DND-41 (cell line): ENCODE measurements at regions not wholly inside any gene's neighbourhood (a gene's known extent, or its start where the extent isn't known, plus 50 kb on each side); places are given as distances from the start of the nearest gene placed in this dataset.

Experiments used
- ATAC-seq: fragments of 200-7000 bp; cut with Tn5 transposase; 3 replicates; pipeline ENCODE4 v1.9.1; 2021; ENCODE audit warnings: low read depth; ENCODE audit not compliant: insufficient read depth
- DNase-seq: peaks from one replicate; pipeline ENCODE4 v3.0.0-alpha.2; 2020
- H2AFZ ChIP-seq: 2 replicates; pipeline ENCODE4 v1.6.0; 2012; ENCODE audit warnings: low read depth, low read length
- H3K27ac ChIP-seq: 2 replicates; pipeline ENCODE4 v1.5.1; 2012; ENCODE audit warnings: low read length, inconsistent platforms
- H3K27me3 ChIP-seq: fragments of 200-600 bp; sonication (generic); 2 replicates; pipeline ENCODE4 v1.6.0; 2012; ENCODE audit warnings: low read length, mild to moderate bottlenecking, inconsistent platforms; ENCODE audit not compliant: insufficient read depth, poor library complexity
- H3K36me3 ChIP-seq: 2 replicates; pipeline ENCODE4 v1.5.1; 2012; ENCODE audit warnings: low read length, inconsistent platforms; ENCODE audit not compliant: insufficient read depth
- H3K4me1 ChIP-seq: 2 replicates; pipeline ENCODE4 v1.5.1; 2012; ENCODE audit warnings: mild to moderate bottlenecking, low read length; ENCODE audit not compliant: insufficient read depth
- H3K4me2 ChIP-seq: 2 replicates; pipeline ENCODE4 v1.6.0; 2012; ENCODE audit warnings: mild to moderate bottlenecking, moderate library complexity, low read length, inconsistent platforms; ENCODE audit not compliant: insufficient read depth
- H3K4me3 ChIP-seq, 2 experiments: fragments of 200-600 bp in 1 of 2; shearing (Covaris generic) in 1 of 2; 2 replicates each; pipeline ENCODE4 v1.5.1; 2012 to 2016; ENCODE audit warnings: inconsistent platforms in 2 of 2, low read length in 2 of 2, mild to moderate bottlenecking in 2 of 2, low read depth in 1 of 2, moderate library complexity in 1 of 2
- H3K79me2 ChIP-seq: 2 replicates; pipeline ENCODE4 v1.6.0; 2012; ENCODE audit warnings: low read length, inconsistent platforms; ENCODE audit not compliant: insufficient read depth
- H3K9ac ChIP-seq: 2 replicates; pipeline ENCODE4 v1.6.0; 2012; ENCODE audit warnings: low read depth, mild to moderate bottlenecking, inconsistent platforms, low read length, moderate library complexity
- H3K9me3 ChIP-seq: 2 replicates; pipeline ENCODE4 v1.5.1; 2012; ENCODE audit warnings: low read length, moderate library complexity, mild to moderate bottlenecking, inconsistent platforms; ENCODE audit not compliant: insufficient read depth, severe bottlenecking
- H4K20me1 ChIP-seq: 2 replicates; pipeline ENCODE4 v1.6.0; 2012; ENCODE audit warnings: low read length; ENCODE audit not compliant: insufficient read depth
- EZH2 ChIP-seq: IDR thresholded peaks from 3 replicates; pipeline ENCODE4 v1.6.1; 2012; ENCODE audit warnings: borderline replicate concordance, low read depth, mild to moderate bottlenecking, moderate library complexity, low read length, inconsistent platforms; ENCODE audit not compliant: severe bottlenecking
- TF ChIP-seq, protein P1 (sequence below): IDR thresholded peaks from 2 replicates; pipeline ENCODE4 v1.5.1; 2012; ENCODE audit warnings: borderline replicate concordance, low read length, moderate library complexity, mild to moderate bottlenecking; ENCODE audit not compliant: poor library complexity, severe bottlenecking; ENCODE audit errors: extremely low read depth

- no peaks in the 10 kb centered on the region for H3K9me3 ChIP-seq
- ATAC-seq: no peak
- no peak overlapping the region for H3K27ac ChIP-seq
- H3K4me3 ChIP-seq: no peak overlapping the region
- H2AFZ ChIP-seq: no peak overlapping the region
- TF ChIP-seq, protein P1, sequence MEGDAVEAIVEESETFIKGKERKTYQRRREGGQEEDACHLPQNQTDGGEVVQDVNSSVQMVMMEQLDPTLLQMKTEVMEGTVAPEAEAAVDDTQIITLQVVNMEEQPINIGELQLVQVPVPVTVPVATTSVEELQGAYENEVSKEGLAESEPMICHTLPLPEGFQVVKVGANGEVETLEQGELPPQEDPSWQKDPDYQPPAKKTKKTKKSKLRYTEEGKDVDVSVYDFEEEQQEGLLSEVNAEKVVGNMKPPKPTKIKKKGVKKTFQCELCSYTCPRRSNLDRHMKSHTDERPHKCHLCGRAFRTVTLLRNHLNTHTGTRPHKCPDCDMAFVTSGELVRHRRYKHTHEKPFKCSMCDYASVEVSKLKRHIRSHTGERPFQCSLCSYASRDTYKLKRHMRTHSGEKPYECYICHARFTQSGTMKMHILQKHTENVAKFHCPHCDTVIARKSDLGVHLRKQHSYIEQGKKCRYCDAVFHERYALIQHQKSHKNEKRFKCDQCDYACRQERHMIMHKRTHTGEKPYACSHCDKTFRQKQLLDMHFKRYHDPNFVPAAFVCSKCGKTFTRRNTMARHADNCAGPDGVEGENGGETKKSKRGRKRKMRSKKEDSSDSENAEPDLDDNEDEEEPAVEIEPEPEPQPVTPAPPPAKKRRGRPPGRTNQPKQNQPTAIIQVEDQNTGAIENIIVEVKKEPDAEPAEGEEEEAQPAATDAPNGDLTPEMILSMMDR: no peak
- no peak for TF ChIP-seq EZH2
- H3K79me2 ChIP-seq: no peaks in the 10 kb centered on the region
- no peaks in the 10 kb centered on the region for H4K20me1 ChIP-seq
- DNase-seq: no peak
- no peak overlapping the region for H3K4me2 ChIP-seq
- H3K4me1 ChIP-seq: peaks cover 5% of the 10 kb centered on the region; the same call in 1 of the 2 replicates
- no peaks in the 10 kb centered on the region for H3K36me3 ChIP-seq
- H3K9ac ChIP-seq: no peak overlapping the region
- peaks cover 12% of the 10 kb centered on the region for H3K27me3 ChIP-seq
Measured at GRCh38 chr1:228992044-228992443, 256.8 kb downstream of the RHOU start.

DNA sequence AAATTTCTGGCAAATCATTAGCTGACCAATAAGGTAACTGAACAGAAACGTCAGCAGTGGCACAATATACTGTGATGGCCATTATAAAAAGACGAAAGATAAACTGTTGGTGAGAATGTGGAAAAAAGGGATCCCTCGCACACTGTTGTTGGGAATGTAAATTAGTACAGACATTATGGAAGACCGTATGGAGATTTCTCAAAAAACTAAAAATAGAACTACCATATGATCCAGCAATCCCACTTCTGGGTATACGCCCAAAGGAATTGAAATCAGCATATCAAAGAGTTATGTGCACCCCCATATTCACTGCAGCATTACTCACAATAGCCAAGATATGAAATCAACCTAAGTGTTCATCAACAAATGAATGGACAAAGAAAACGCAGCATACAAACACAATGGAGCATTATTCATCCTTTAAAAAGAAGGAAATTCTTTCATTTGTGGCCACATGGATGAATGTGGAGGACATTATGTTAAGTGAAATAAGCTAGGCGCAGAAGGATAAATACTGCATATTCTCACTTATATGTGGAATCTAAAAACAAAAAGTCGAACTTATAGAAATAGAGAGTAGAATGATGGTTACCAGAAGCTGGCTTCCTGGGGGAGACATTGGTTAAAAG is 257.7 kb downstream of the RHOU start:
- Histone ChIP-seq H3K9ac (no peak overlapping the region), H3K9me3 (no peaks in the 10 kb centered on the region), H3K4me1 (peaks cover 5% of the 10 kb centered on the region; the same call in 1 of the 2 replicates), H3K4me3 (no peak overlapping the region), H2AFZ (no peak overlapping the region), H3K79me2 (no peaks in the 10 kb centered on the region), H3K4me2 (no peak overlapping the region), H3K27me3 (peaks cover 12% of the 10 kb centered on the region), H4K20me1 (no peaks in the 10 kb centered on the region), H3K27ac (no peak overlapping the region), H3K36me3 (no peaks in the 10 kb centered on the region)
- TF ChIP-seq, protein P1: no peak
- TF ChIP-seq EZH2: no peak
- no peak for ATAC-seq
- DNase-seq: no peak

DNA sequence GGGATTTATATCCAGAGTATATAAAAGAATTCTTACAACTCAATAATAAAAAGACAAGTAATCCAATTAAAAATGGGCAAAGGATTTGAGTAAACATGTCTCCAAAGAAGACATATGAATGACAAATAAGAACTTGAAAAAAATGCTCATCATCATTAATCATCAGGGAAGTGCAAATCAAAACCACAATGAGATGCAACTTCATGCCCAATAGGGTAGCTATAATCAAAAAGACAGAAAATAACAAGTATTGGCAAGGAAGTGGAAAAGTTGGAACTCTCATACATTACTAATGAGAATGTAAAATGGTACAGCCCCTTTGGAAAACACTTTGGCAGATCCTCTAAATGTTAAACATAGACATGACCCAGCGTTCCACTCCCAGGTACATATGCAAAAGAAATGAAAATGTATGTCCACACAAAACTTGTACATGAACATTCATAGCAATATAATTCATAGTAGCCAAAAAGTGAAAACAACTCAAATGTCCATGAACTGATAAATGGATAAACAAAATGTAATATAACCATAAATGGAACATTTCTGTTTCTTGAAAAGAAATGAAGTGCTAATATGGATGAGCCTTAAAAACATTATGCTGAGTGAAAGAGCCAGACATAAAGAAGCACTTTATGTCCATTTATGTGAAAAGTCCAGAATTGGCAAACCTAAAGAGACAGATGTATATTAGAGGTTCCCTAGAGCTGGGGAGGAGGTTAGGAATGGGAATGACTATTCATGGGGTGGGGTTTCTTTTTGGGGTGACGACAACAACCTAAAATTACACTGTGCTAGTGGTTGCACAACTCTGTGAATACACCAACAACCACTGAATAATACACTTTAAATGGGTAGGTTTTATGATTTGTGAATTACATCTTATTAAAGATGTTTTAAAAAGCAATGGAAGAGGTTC is 259.7 kb downstream of the RHOU start:
- no peak overlapping the region for H3K4me3 ChIP-seq
- TF ChIP-seq, protein P1: no peak
- TF ChIP-seq EZH2: no peak

More for the DNA sequence above, 259.7 kb downstream of the RHOU start:
- peaks cover 12% of the 10 kb centered on the region for H3K27me3 ChIP-seq
- H4K20me1 ChIP-seq: no peaks in the 10 kb centered on the region
- H3K9ac ChIP-seq: no peak overlapping the region
- H3K4me1 ChIP-seq: peaks cover 5% of the 10 kb centered on the region; the same call in 1 of the 2 replicates
- H3K4me2 ChIP-seq: no peak overlapping the region
- ATAC-seq (no peak), DNase-seq (no peak)
- no peak overlapping the region for H3K27ac ChIP-seq
- no peaks in the 10 kb centered on the region for H3K79me2 ChIP-seq
- H2AFZ ChIP-seq: no peak overlapping the region
- no peaks in the 10 kb centered on the region for H3K9me3 ChIP-seq
- H3K36me3 ChIP-seq: no peaks in the 10 kb centered on the region
